T-helper 2 cell treated with Interferon-gamma antibody and Interleukin-4, amounts not matched to agents 5 μg/mL and 100 μg/mL, for 36 hours (primary cell): ENCODE measurements at regions not wholly inside any gene's neighbourhood (a gene's known extent, or its start where the extent isn't known, plus 50 kb on each side); places are given as distances from the start of the nearest gene placed in this dataset.
A peak's percentile ranks its signal among the peaks of the same experiment; 100 is the strongest.

Source experiments
- DNase-seq: peaks from one replicate; pipeline ENCODE4 v3.0.0; 2021; ENCODE audit warnings: low spot score
- H3K27ac Mint-ChIP-seq: one replicate; pipeline ENCODE4 v1.8.0; 2021; ENCODE audit warnings: mild to moderate bottlenecking, mixed read lengths
- H3K27me3 Mint-ChIP-seq: one replicate; pipeline ENCODE4 v1.8.0; 2021; ENCODE audit warnings: low read depth, mixed read lengths
- H3K36me3 Mint-ChIP-seq: one replicate; pipeline ENCODE4 v1.8.0; 2021; ENCODE audit warnings: low read depth, mixed read lengths
- H3K4me1 Mint-ChIP-seq: one replicate; pipeline ENCODE4 v1.8.0; 2021; ENCODE audit warnings: low read depth, mixed read lengths
- H3K4me3 Mint-ChIP-seq: one replicate; pipeline ENCODE4 v1.8.0; 2022; ENCODE audit warnings: mild to moderate bottlenecking, moderate library complexity, mixed read lengths
- H3K9me3 Mint-ChIP-seq: one replicate; pipeline ENCODE4 v1.8.0; 2021; ENCODE audit warnings: mixed read lengths

GRCh38 chr21:41067709-41068108 is 100.3 kb upstream of the BACE2 start:
- DNase-seq = no peak
- H3K27ac Mint-ChIP-seq = no peak overlapping the region
- no peak overlapping the region for H3K4me3 Mint-ChIP-seq
- H3K27me3 Mint-ChIP-seq = peaks cover 18% of the 10 kb centered on the region
- H3K9me3 Mint-ChIP-seq = no peaks in the 10 kb centered on the region
- peaks cover 4% of the 10 kb centered on the region for H3K4me1 Mint-ChIP-seq
- no peaks in the 10 kb centered on the region for H3K36me3 Mint-ChIP-seq

- Mint-ChIP-seq H3K27me3 (peaks cover 18% of the 10 kb centered on the region), H3K4me3 (no peak overlapping the region), H3K4me1 (peaks cover 4% of the 10 kb centered on the region), H3K27ac (no peak overlapping the region), H3K36me3 (no peaks in the 10 kb centered on the region), H3K9me3 (no peaks in the 10 kb centered on the region)
- DNase-seq = no peak
Observed at GRCh38 chr21:41068496-41068895, 99.5 kb upstream of the BACE2 start.

- H3K4me1 Mint-ChIP-seq = peaks cover 4% of the 10 kb centered on the region
- H3K27ac Mint-ChIP-seq = no peak overlapping the region
- H3K4me3 Mint-ChIP-seq = no peak overlapping the region
- H3K9me3 Mint-ChIP-seq = no peaks in the 10 kb centered on the region
- no peaks in the 10 kb centered on the region for H3K36me3 Mint-ChIP-seq
- peak; percentile 48 for DNase-seq
- peaks cover 18% of the 10 kb centered on the region for H3K27me3 Mint-ChIP-seq
Observed at GRCh38 chr21:41068967-41069642, 98.9 kb upstream of the BACE2 start.

GRCh38 chr21:41070284-41070683 is 97.7 kb upstream of the BACE2 start:
- Mint-ChIP-seq H3K4me1 (peaks cover 4% of the 10 kb centered on the region), H3K36me3 (no peaks in the 10 kb centered on the region), H3K9me3 (no peaks in the 10 kb centered on the region), H3K27ac (no peak overlapping the region), H3K4me3 (no peak overlapping the region), H3K27me3 (peaks cover 18% of the 10 kb centered on the region)
- no peak for DNase-seq

- H3K27ac Mint-ChIP-seq = no peak overlapping the region
- H3K9me3 Mint-ChIP-seq = no peaks in the 10 kb centered on the region
- H3K4me1 Mint-ChIP-seq = peaks cover 4% of the 10 kb centered on the region
- H3K4me3 Mint-ChIP-seq = no peak overlapping the region
- no peak for DNase-seq
- H3K27me3 Mint-ChIP-seq = peaks cover 18% of the 10 kb centered on the region
- H3K36me3 Mint-ChIP-seq = no peaks in the 10 kb centered on the region
Observed at GRCh38 chr21:41071258-41072171, 96.4 kb upstream of the BACE2 start.

- H3K27ac Mint-ChIP-seq = no peak overlapping the region
- no peaks in the 10 kb centered on the region for H3K36me3 Mint-ChIP-seq
- H3K4me3 Mint-ChIP-seq = no peak overlapping the region
- H3K4me1 Mint-ChIP-seq = peaks cover 4% of the 10 kb centered on the region
- H3K27me3 Mint-ChIP-seq = peaks cover 9% of the 10 kb centered on the region
- DNase-seq = no peak
- H3K9me3 Mint-ChIP-seq = no peaks in the 10 kb centered on the region
Observed at GRCh38 chr21:41073558-41073957, 94.4 kb upstream of the BACE2 start.

GRCh38 chr21:41074396-41075184 is 93.4 kb upstream of the BACE2 start:
- peaks cover 3% of the 10 kb centered on the region for H3K27me3 Mint-ChIP-seq
- no peaks in the 10 kb centered on the region for H3K9me3 Mint-ChIP-seq
- no peaks in the 10 kb centered on the region for H3K4me1 Mint-ChIP-seq
- DNase-seq = no peak
- no peaks in the 10 kb centered on the region for H3K36me3 Mint-ChIP-seq
- H3K27ac Mint-ChIP-seq = no peak overlapping the region
- no peak overlapping the region for H3K4me3 Mint-ChIP-seq

GRCh38 chr21:41075656-41076055 is 92.3 kb upstream of the BACE2 start:
- no peak overlapping the region for H3K4me3 Mint-ChIP-seq
- no peak for DNase-seq
- no peaks in the 10 kb centered on the region for H3K4me1 Mint-ChIP-seq
- H3K27me3 Mint-ChIP-seq = peaks cover under 1% of the 10 kb centered on the region
- H3K9me3 Mint-ChIP-seq = no peaks in the 10 kb centered on the region
- H3K27ac Mint-ChIP-seq = no peak overlapping the region
- H3K36me3 Mint-ChIP-seq = no peaks in the 10 kb centered on the region

- no peaks in the 10 kb centered on the region for H3K27me3 Mint-ChIP-seq
- H3K27ac Mint-ChIP-seq = no peak overlapping the region
- H3K36me3 Mint-ChIP-seq = no peaks in the 10 kb centered on the region
- no peak for DNase-seq
- H3K4me3 Mint-ChIP-seq = no peak overlapping the region
- no peaks in the 10 kb centered on the region for H3K9me3 Mint-ChIP-seq
- no peaks in the 10 kb centered on the region for H3K4me1 Mint-ChIP-seq
Observed at GRCh38 chr21:41076064-41076463, 91.9 kb upstream of the BACE2 start.

- Mint-ChIP-seq H3K4me1 (no peaks in the 10 kb centered on the region), H3K9me3 (no peaks in the 10 kb centered on the region), H3K27me3 (no peaks in the 10 kb centered on the region), H3K36me3 (no peaks in the 10 kb centered on the region), H3K4me3 (no peak overlapping the region), H3K27ac (no peak overlapping the region)
- no peak for DNase-seq
Observed at GRCh38 chr21:41079159-41079558, 88.8 kb upstream of the BACE2 start.

- H3K9me3 Mint-ChIP-seq = no peaks in the 10 kb centered on the region
- no peaks in the 10 kb centered on the region for H3K27me3 Mint-ChIP-seq
- H3K4me1 Mint-ChIP-seq = no peaks in the 10 kb centered on the region
- H3K36me3 Mint-ChIP-seq = no peaks in the 10 kb centered on the region
- no peak for DNase-seq
- H3K27ac Mint-ChIP-seq = no peak overlapping the region
- no peak overlapping the region for H3K4me3 Mint-ChIP-seq
Observed at GRCh38 chr21:41080485-41081121, 87.4 kb upstream of the BACE2 start.

GRCh38 chr21:41086569-41086968 is 81.4 kb upstream of the BACE2 start:
- Mint-ChIP-seq H3K27ac (no peak overlapping the region), H3K4me1 (no peaks in the 10 kb centered on the region), H3K27me3 (no peaks in the 10 kb centered on the region)

GRCh38 chr21:41090981-41091380 is 77.0 kb upstream of the BACE2 start:
- H3K9me3 Mint-ChIP-seq = no peaks in the 10 kb centered on the region
- no peaks in the 10 kb centered on the region for H3K27me3 Mint-ChIP-seq
- no peak overlapping the region for H3K27ac Mint-ChIP-seq
- H3K4me3 Mint-ChIP-seq = no peak overlapping the region
- no peak for DNase-seq
- no peaks in the 10 kb centered on the region for H3K36me3 Mint-ChIP-seq
- H3K4me1 Mint-ChIP-seq = no peaks in the 10 kb centered on the region

More at GRCh38 chr21:41086569-41086968, 81.4 kb upstream of the BACE2 start:
- Mint-ChIP-seq H3K36me3 (no peaks in the 10 kb centered on the region), H3K9me3 (no peaks in the 10 kb centered on the region), H3K4me3 (no peak overlapping the region)
- no peak for DNase-seq
